Epithelial cell of proximal tubule (primary cell): ENCODE measurements at regions not wholly inside any gene's neighbourhood (a gene's known extent, or its start where the extent isn't known, plus 50 kb on each side); places are given as distances from the start of the nearest gene placed in this dataset.

Experiments
- DNase-seq: peaks from one replicate; pipeline ENCODE4 v3.0.0-alpha.2; 2011; ENCODE audit warnings: low read depth
- H3K4me3 ChIP-seq: 2 replicates; pipeline ENCODE4 v1.5.1; 2011; ENCODE audit warnings: low read depth, mild to moderate bottlenecking, low read length
- TF ChIP-seq, protein P1 (sequence below): conservative IDR thresholded peaks from 2 replicates; pipeline ENCODE4 v1.5.1; 2012; ENCODE audit warnings: low read depth, mild to moderate bottlenecking, low read length

DNA sequence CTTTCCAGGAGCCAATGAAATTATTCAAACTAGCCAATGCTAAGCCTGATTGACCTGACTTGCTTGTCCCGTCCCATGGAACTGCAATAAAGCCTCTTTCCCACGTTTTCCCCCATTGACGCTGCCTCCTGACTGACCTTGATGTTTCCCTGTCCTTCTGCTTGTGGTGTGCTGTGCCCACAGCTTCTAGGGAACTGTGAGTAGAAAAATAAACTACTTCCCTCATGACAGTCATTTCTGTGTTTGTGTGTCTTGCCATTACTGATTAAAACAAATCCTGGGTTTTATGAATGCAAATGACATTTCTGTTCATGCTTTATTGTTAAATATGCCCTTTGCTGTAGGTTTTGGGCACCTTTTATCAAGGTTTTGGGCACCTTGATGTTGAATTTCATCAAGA, 91.3 kb upstream of the ABI1 start:
- no peak for DNase-seq
- H3K4me3 ChIP-seq, result no peak overlapping the region
- TF ChIP-seq, protein P1, sequence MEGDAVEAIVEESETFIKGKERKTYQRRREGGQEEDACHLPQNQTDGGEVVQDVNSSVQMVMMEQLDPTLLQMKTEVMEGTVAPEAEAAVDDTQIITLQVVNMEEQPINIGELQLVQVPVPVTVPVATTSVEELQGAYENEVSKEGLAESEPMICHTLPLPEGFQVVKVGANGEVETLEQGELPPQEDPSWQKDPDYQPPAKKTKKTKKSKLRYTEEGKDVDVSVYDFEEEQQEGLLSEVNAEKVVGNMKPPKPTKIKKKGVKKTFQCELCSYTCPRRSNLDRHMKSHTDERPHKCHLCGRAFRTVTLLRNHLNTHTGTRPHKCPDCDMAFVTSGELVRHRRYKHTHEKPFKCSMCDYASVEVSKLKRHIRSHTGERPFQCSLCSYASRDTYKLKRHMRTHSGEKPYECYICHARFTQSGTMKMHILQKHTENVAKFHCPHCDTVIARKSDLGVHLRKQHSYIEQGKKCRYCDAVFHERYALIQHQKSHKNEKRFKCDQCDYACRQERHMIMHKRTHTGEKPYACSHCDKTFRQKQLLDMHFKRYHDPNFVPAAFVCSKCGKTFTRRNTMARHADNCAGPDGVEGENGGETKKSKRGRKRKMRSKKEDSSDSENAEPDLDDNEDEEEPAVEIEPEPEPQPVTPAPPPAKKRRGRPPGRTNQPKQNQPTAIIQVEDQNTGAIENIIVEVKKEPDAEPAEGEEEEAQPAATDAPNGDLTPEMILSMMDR, result no peak

DNA sequence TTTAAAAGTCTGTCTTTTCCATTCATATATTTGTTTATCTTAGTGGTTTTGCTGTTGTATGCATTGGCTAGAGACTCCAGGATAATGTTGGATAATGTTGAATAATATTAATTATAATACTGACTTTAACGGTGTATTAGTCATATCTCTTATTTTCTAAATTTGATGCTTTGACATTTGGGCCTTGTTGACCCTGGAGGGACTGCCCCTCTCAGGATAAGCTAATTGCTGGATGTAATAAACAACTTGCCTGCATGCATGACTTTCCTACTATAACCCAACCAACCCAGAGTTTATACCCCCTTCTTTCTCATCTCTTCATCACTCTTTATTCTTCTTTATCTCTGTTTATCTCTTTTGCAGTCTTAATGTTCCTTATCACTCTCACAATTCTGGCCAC, 90.9 kb upstream of the ABI1 start:
- TF ChIP-seq, protein P1, result no peak
- DNase-seq, result no peak
- H3K4me3 ChIP-seq, result no peak overlapping the region

DNA sequence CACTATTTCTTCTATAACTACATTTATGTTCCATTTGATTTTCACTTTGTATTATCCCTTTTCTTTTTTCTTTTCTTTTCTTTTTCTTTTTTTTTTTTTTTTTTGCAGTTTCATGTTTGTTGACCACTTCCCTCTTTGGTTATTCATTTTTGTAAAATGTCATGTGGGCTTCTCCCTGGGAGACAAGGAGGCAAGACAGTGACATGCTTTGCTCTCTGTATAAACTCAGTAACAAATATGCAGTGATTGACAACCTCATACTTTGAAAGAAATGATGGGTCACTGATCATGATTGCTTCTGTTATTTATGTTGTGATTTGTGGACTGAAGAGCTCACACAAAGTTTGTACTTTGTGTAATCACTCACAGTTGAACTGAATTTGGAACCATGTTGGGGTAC, 90.2 kb upstream of the ABI1 start:
- H3K4me3 ChIP-seq, result no peak overlapping the region
- TF ChIP-seq, protein P1, result no peak
- no peak for DNase-seq

DNA sequence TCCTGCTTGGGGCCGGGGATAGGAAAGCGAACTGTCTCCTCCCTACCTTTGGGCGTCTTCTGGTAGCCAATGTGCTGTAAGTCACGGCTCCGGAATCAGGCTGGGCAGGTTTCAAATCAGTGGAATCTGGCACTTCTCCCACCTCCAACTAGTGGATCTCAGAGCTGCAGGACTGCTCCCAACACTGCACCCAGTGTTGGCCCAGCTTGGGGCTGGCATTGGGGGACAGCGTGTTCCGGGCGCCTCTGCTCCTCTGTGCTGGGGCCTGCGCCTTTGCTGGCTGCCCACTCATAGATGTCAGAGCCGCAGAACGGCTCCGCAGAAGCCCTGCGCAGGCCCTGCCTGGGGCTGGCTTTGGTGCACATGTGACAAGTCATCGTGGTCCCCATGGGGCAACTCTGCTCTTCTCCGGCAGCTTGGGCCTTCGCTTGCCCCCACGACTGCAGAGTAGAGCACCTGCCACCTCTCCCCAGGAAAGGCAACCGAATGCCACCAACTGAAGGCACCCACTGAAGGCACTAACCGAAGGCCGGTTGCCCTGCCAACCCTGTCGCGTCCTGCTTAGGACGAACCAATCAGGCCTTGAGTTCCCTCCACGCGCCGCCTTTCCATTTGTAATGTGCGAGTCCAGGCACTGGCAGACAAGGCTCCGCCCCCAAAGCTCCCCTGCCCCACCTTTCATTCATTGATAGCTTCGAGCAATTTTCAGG, 85.5 kb upstream of the ABI1 start:
- DNase-seq, result no peak
- TF ChIP-seq, protein P1, result no peak
- H3K4me3 ChIP-seq, result no peak overlapping the region

DNA sequence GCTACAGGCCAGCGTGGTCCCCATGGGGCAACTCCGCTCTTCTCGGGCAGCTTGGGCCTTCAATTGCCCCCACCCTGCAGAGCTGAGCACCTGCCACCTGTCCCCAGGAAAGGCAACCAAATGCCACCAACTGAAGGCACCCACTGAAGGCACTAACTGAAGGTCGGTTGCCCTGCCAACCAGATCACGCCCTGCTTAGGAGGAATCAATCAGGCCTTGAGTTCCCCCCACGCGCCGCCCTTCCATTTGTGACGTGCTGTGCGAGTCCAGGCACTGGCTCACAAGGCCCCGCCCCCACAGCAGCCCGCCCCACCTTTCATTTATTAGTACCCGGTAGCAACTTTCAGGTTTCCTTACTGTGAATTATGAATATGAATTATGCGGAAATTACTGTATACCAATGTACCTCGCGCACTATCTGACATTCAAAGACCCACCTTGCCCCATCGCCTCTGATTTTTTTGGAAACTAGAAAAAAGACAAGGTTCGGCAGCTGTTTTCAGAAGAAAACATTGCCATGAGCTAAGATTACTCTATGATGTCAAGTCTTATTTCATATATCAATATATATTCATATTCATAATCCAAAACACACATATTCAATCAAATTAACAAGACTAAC, 83.6 kb upstream of the ABI1 start:
- TF ChIP-seq, protein P1, result no peak
- no peak overlapping the region for H3K4me3 ChIP-seq
- no peak for DNase-seq

DNA sequence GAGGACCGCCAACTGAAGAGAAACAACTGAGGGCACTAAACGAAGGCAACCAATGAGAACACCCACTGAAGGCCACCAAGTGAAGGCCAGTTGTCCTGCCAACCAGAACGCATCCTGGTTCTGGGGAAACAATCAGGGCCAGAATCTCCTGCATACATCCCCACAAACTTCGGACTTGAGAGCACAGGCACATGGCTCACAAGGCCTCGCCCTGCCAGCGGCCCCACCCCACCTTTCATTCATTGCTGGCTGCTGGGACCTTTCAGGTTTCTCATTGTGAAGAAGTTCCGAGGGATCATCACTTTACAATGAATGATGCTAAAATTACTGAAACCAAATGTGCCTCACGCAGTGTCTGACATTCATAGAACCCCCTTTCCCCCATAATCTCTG, 79.2 kb upstream of the ABI1 start:
- TF ChIP-seq, protein P1, result no peak
- DNase-seq, result no peak
- H3K4me3 ChIP-seq, result no peak overlapping the region
